ENCODE measurements at regions not wholly inside any gene's neighbourhood (a gene's known extent, or its start where the extent isn't known, plus 50 kb on each side); places are given as distances from the start of the nearest gene placed in this dataset.

DNA sequence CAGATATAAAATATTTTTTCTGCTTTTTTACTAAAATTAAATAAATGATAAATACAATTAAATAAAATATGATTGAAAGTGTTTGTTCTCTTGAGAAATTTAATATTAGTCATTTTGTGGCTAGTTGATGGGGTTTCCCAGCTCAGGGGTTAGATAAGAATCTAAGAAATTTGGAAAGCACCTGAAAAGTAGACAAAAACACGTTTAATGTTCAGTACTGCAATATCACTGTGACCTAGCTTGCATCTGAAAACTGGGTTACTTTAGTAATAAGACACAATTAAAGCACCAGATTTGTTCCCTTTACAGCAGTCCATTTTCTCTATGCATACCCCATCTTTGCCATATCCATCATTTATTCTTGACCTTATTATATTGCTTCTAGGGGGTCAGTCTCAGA, 1454.8 kb upstream of the SPRY2 start:
- H3K27me3 ChIP-seq (ENCODE audit: control insufficient read depth in 3 of 3, insufficient read depth in 3 of 3, low read length in 3 of 3), result no peaks in the 10 kb centered on the region
- 34 to 52% (median 38%) methylated on average over 1 of the region's 1 CpG for WGBS, 3 donors
- H3K27ac ChIP-seq (ENCODE audit: low read depth in 1 of 3, low read length in 2 of 3), result no peak overlapping the region
- no peak for FAIRE-seq
- no peaks in the 10 kb centered on the region for H3K36me3 ChIP-seq (ENCODE audit: control insufficient read depth in 3 of 3, insufficient read depth in 2 of 3, low read depth in 1 of 3, low read length in 3 of 3)
- H3K4me3 ChIP-seq (ENCODE audit: low read depth in 1 of 3, low read length in 3 of 3), result no peak overlapping the region
- DNase-seq, result no peak
- no peaks in the 10 kb centered on the region for H3K9me3 ChIP-seq (ENCODE audit: control insufficient read depth in 2 of 2, insufficient read depth in 1 of 2, low read depth in 1 of 2, low read length in 1 of 2)
- no peaks in the 10 kb centered on the region for H3K4me1 ChIP-seq (ENCODE audit: control insufficient read depth in 3 of 3, insufficient read depth in 2 of 3, low read depth in 1 of 3, low read length in 2 of 3)

- no peaks in the 10 kb centered on the region for H3K27me3 ChIP-seq (ENCODE audit: control insufficient read depth in 3 of 3, insufficient read depth in 3 of 3, low read length in 3 of 3)
- FAIRE-seq (no peak), DNase-seq (no peak)
- no peaks in the 10 kb centered on the region for H3K4me1 ChIP-seq (ENCODE audit: control insufficient read depth in 3 of 3, insufficient read depth in 2 of 3, low read depth in 1 of 3, low read length in 2 of 3)
- no peak overlapping the region for H3K4me3 ChIP-seq (ENCODE audit: low read depth in 1 of 3, low read length in 3 of 3)
- H3K27ac ChIP-seq (ENCODE audit: low read depth in 1 of 3, low read length in 2 of 3), result no peak overlapping the region
- 51 to 90% (median 61%) methylated on average over 1 of the region's 1 CpG for WGBS, 3 donors
- H3K9me3 ChIP-seq (ENCODE audit: control insufficient read depth in 2 of 2, insufficient read depth in 1 of 2, low read depth in 1 of 2, low read length in 1 of 2), result no peaks in the 10 kb centered on the region
- H3K36me3 ChIP-seq (ENCODE audit: control insufficient read depth in 3 of 3, insufficient read depth in 2 of 3, low read depth in 1 of 3, low read length in 3 of 3), result no peaks in the 10 kb centered on the region
Measured at GRCh38 chr13:81791641-81792040, 1450.7 kb upstream of the SPRY2 start.

GRCh38 chr13:81781471-81781870, 1440.5 kb upstream of the SPRY2 start:
- no peak overlapping the region for H3K4me3 ChIP-seq (ENCODE audit: low read depth in 1 of 3, low read length in 3 of 3)
- H3K27ac ChIP-seq (ENCODE audit: low read depth in 1 of 3, low read length in 2 of 3), result no peak overlapping the region
- 75 to 86% (median 85%) methylated on average over 3 of the region's 3 CpGs for WGBS, 3 donors
- no peaks in the 10 kb centered on the region for H3K9me3 ChIP-seq (ENCODE audit: control insufficient read depth in 2 of 2, insufficient read depth in 1 of 2, low read depth in 1 of 2, low read length in 1 of 2)
- H3K4me1 ChIP-seq (ENCODE audit: control insufficient read depth in 3 of 3, insufficient read depth in 2 of 3, low read depth in 1 of 3, low read length in 2 of 3), result no peaks in the 10 kb centered on the region
- H3K36me3 ChIP-seq (ENCODE audit: control insufficient read depth in 3 of 3, insufficient read depth in 2 of 3, low read depth in 1 of 3, low read length in 3 of 3), result no peaks in the 10 kb centered on the region
- DNase-seq (no peak), FAIRE-seq (no peak)
- H3K27me3 ChIP-seq (ENCODE audit: control insufficient read depth in 3 of 3, insufficient read depth in 3 of 3, low read length in 3 of 3), result no peaks in the 10 kb centered on the region

DNA sequence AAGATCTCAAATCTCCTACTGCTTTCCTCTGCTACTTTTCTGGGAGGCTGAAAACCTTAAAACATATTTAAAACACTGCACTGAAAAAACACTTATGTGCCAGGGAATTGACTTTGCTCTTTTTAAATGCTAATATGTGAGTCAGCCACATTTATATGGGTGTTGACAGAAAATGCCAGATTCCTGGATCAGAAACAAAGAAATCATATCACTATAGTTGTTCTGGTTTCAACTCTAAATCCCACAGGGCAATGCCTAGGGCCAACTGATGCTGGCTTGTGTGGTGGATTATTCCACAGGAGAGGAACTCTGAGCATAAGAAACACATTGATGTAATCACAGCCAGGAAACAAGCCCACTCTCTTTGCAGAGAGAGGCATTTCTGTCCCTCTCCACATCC, 1439.0 kb upstream of the SPRY2 start:
- H3K4me3 ChIP-seq (ENCODE audit: low read depth in 1 of 3, low read length in 3 of 3), result no peak overlapping the region
- H3K27me3 ChIP-seq (ENCODE audit: control insufficient read depth in 3 of 3, insufficient read depth in 3 of 3, low read length in 3 of 3), result no peaks in the 10 kb centered on the region
- DNase-seq (no peak), FAIRE-seq (no peak)
- no peak overlapping the region for H3K27ac ChIP-seq (ENCODE audit: low read depth in 1 of 3, low read length in 2 of 3)
- H3K36me3 ChIP-seq (ENCODE audit: control insufficient read depth in 3 of 3, insufficient read depth in 2 of 3, low read depth in 1 of 3, low read length in 3 of 3), result no peaks in the 10 kb centered on the region
- H3K4me1 ChIP-seq (ENCODE audit: control insufficient read depth in 3 of 3, insufficient read depth in 2 of 3, low read depth in 1 of 3, low read length in 2 of 3), result no peaks in the 10 kb centered on the region
- H3K9me3 ChIP-seq (ENCODE audit: control insufficient read depth in 2 of 2, insufficient read depth in 1 of 2, low read depth in 1 of 2, low read length in 1 of 2), result no peaks in the 10 kb centered on the region

- Histone ChIP-seq H3K4me3 (ENCODE audit: low read depth in 1 of 3, low read length in 3 of 3) (no peak overlapping the region), H3K27ac (ENCODE audit: low read depth in 1 of 3, low read length in 2 of 3) (no peak overlapping the region), H3K4me1 (ENCODE audit: control insufficient read depth in 3 of 3, insufficient read depth in 2 of 3, low read depth in 1 of 3, low read length in 2 of 3) (no peaks in the 10 kb centered on the region), H3K36me3 (ENCODE audit: control insufficient read depth in 3 of 3, insufficient read depth in 2 of 3, low read depth in 1 of 3, low read length in 3 of 3) (no peaks in the 10 kb centered on the region), H3K27me3 (ENCODE audit: control insufficient read depth in 3 of 3, insufficient read depth in 3 of 3, low read length in 3 of 3) (no peaks in the 10 kb centered on the region), H3K9me3 (ENCODE audit: control insufficient read depth in 2 of 2, insufficient read depth in 1 of 2, low read depth in 1 of 2, low read length in 1 of 2) (no peaks in the 10 kb centered on the region)
- 79 to 95% (median 90%) methylated on average over 1 of the region's 1 CpG for WGBS, 3 donors
- FAIRE-seq (no peak), DNase-seq (no peak)
Measured at GRCh38 chr13:81778350-81778749, 1437.4 kb upstream of the SPRY2 start.

- Histone ChIP-seq H3K36me3 (ENCODE audit: control insufficient read depth in 3 of 3, insufficient read depth in 2 of 3, low read depth in 1 of 3, low read length in 3 of 3) (no peaks in the 10 kb centered on the region), H3K4me1 (ENCODE audit: control insufficient read depth in 3 of 3, insufficient read depth in 2 of 3, low read depth in 1 of 3, low read length in 2 of 3) (peaks cover 0 to 5% (median 2%) of the 10 kb centered on the region in 3 donors), H3K9me3 (ENCODE audit: control insufficient read depth in 2 of 2, insufficient read depth in 1 of 2, low read depth in 1 of 2, low read length in 1 of 2) (no peaks in the 10 kb centered on the region), H3K27me3 (ENCODE audit: control insufficient read depth in 3 of 3, insufficient read depth in 3 of 3, low read length in 3 of 3) (no peaks in the 10 kb centered on the region), H3K4me3 (ENCODE audit: low read depth in 1 of 3, low read length in 3 of 3) (no peak overlapping the region), H3K27ac (ENCODE audit: low read depth in 1 of 3, low read length in 2 of 3) (no peak overlapping the region)
- 17 to 34% (median 32%) methylated on average over 1 of the region's 1 CpG for WGBS, 3 donors
- FAIRE-seq (no peak), DNase-seq (no peak)
Measured at GRCh38 chr13:81773263-81773662, 1432.3 kb upstream of the SPRY2 start.

- no peak for FAIRE-seq
Measured at GRCh38 chr13:81771951-81772350, 1431.0 kb upstream of the SPRY2 start.

GRCh38 chr13:81770868-81771505, 1430.1 kb upstream of the SPRY2 start:
- peak; percentile 63 to 72 for DNase-seq
- Histone ChIP-seq H3K4me3 (ENCODE audit: low read depth in 1 of 3, low read length in 3 of 3) (no peak overlapping the region), H3K4me1 (ENCODE audit: control insufficient read depth in 3 of 3, insufficient read depth in 2 of 3, low read depth in 1 of 3, low read length in 2 of 3) (peaks cover 0 to 5% (median 2%) of the 10 kb centered on the region in 3 donors), H3K27me3 (ENCODE audit: control insufficient read depth in 3 of 3, insufficient read depth in 3 of 3, low read length in 3 of 3) (no peaks in the 10 kb centered on the region), H3K36me3 (ENCODE audit: control insufficient read depth in 3 of 3, insufficient read depth in 2 of 3, low read depth in 1 of 3, low read length in 3 of 3) (no peaks in the 10 kb centered on the region), H3K9me3 (ENCODE audit: control insufficient read depth in 2 of 2, insufficient read depth in 1 of 2, low read depth in 1 of 2, low read length in 1 of 2) (no peaks in the 10 kb centered on the region), H3K27ac (ENCODE audit: low read depth in 1 of 3, low read length in 2 of 3) (peak overlapping the region in 1 of 3 donors; percentile 57)
- 16 to 67% (median 40%) methylated on average over 2 of the region's 2 CpGs for WGBS, 3 donors
- peak; percentile 39 for FAIRE-seq

More at GRCh38 chr13:81771951-81772350, 1431.0 kb upstream of the SPRY2 start:
- peak overlapping the region in 2 of 3 donors; percentile 55 to 57 for H3K27ac ChIP-seq (ENCODE audit: low read depth in 1 of 3, low read length in 2 of 3)
- no peaks in the 10 kb centered on the region for H3K9me3 ChIP-seq (ENCODE audit: control insufficient read depth in 2 of 2, insufficient read depth in 1 of 2, low read depth in 1 of 2, low read length in 1 of 2)
- no peak overlapping the region for H3K4me3 ChIP-seq (ENCODE audit: low read depth in 1 of 3, low read length in 3 of 3)
- H3K36me3 ChIP-seq (ENCODE audit: control insufficient read depth in 3 of 3, insufficient read depth in 2 of 3, low read depth in 1 of 3, low read length in 3 of 3), result no peaks in the 10 kb centered on the region
- H3K4me1 ChIP-seq (ENCODE audit: control insufficient read depth in 3 of 3, insufficient read depth in 2 of 3, low read depth in 1 of 3, low read length in 2 of 3), result peaks cover 0 to 5% (median 2%) of the 10 kb centered on the region in 3 donors
- 35 to 45% (median 38%) methylated on average over 2 of the region's 2 CpGs for WGBS, 3 donors
- peak in 1 of 2 donors; percentile 32 for DNase-seq
- no peaks in the 10 kb centered on the region for H3K27me3 ChIP-seq (ENCODE audit: control insufficient read depth in 3 of 3, insufficient read depth in 3 of 3, low read length in 3 of 3)

- Histone ChIP-seq H3K36me3 (ENCODE audit: control insufficient read depth in 3 of 3, insufficient read depth in 2 of 3, low read depth in 1 of 3, low read length in 3 of 3) (no peaks in the 10 kb centered on the region), H3K4me3 (ENCODE audit: low read depth in 1 of 3, low read length in 3 of 3) (no peak overlapping the region), H3K27me3 (ENCODE audit: control insufficient read depth in 3 of 3, insufficient read depth in 3 of 3, low read length in 3 of 3) (no peaks in the 10 kb centered on the region), H3K27ac (ENCODE audit: low read depth in 1 of 3, low read length in 2 of 3) (no peak overlapping the region), H3K9me3 (ENCODE audit: control insufficient read depth in 2 of 2, insufficient read depth in 1 of 2, low read depth in 1 of 2, low read length in 1 of 2) (peaks cover 0 to 10% of the 10 kb centered on the region in 2 donors), H3K4me1 (ENCODE audit: control insufficient read depth in 3 of 3, insufficient read depth in 2 of 3, low read depth in 1 of 3, low read length in 2 of 3) (peaks cover 0 to 2% (median 0%) of the 10 kb centered on the region in 3 donors)
- DNase-seq (no peak), FAIRE-seq (no peak)
- WGBS, 3 donors, result 78 to 88% (median 84%) methylated on average over 1 of the region's 1 CpG
Measured at GRCh38 chr13:81762449-81762848, 1421.5 kb upstream of the SPRY2 start.

Measured in small intestine (tissue), 7 donors.